SK-N-SH treated with all-trans-retinoic acid at 6 μM for 48 hours (cell line): ENCODE measurements at regions not wholly inside any gene's neighbourhood (a gene's known extent, or its start where the extent isn't known, plus 50 kb on each side); places are given as distances from the start of the nearest gene placed in this dataset.

Source experiments
- ATAC-seq: fragments of 200-7000 bp; cut with Tn5 transposase; 3 replicates; pipeline ENCODE4 v1.9.1; 2020; ENCODE audit warnings: mild to moderate bottlenecking, moderate library complexity
- CSDC2 ChIP-seq: fragments of 250-450 bp; sonication (Bioruptor Pico); IDR thresholded peaks from 2 replicates; pipeline ENCODE4 v1.5.0; 2020; ENCODE audit warnings: mild to moderate bottlenecking, moderate library complexity
- ESRRG ChIP-seq: fragments of 250-450 bp; sonication (Bioruptor Pico); IDR thresholded peaks from 2 replicates; pipeline ENCODE4 v1.6.1; 2021; ENCODE audit warnings: mild to moderate bottlenecking
- GLIS3 ChIP-seq: fragments of 250-450 bp; sonication (Bioruptor Pico); IDR thresholded peaks from 2 replicates; pipeline ENCODE4 v1.5.0; 2020; ENCODE audit warnings: mild to moderate bottlenecking, moderate library complexity
- ISL1 ChIP-seq: fragments of 250-450 bp; sonication (Bioruptor Pico); IDR thresholded peaks from 2 replicates; pipeline ENCODE4 v2.1.2; 2022; ENCODE audit warnings: mild to moderate bottlenecking, moderate library complexity
- OSR1 ChIP-seq: fragments of 250-450 bp; sonication (Bioruptor Pico); IDR thresholded peaks from 2 replicates; pipeline ENCODE4 v1.8.0; 2022; ENCODE audit warnings: moderate library complexity, mild to moderate bottlenecking, inconsistent platforms
- PPARA ChIP-seq: fragments of 250-450 bp; sonication (Bioruptor Pico); IDR thresholded peaks from 2 replicates; pipeline ENCODE4 v1.5.0; 2020; ENCODE audit warnings: mild to moderate bottlenecking, borderline replicate concordance
- RARB ChIP-seq: fragments of 250-450 bp; sonication (Bioruptor Pico); IDR thresholded peaks from 2 replicates; pipeline ENCODE4 v1.8.0; 2021; ENCODE audit warnings: mild to moderate bottlenecking, moderate library complexity
- SNAI2 ChIP-seq: fragments of 250-450 bp; sonication (Bioruptor Pico); IDR thresholded peaks from 2 replicates; pipeline ENCODE4 v1.5.0; 2020; ENCODE audit warnings: mild to moderate bottlenecking, moderate library complexity
- TCF4 ChIP-seq: fragments of 250-450 bp; sonication (Bioruptor Pico); IDR thresholded peaks from 2 replicates; pipeline ENCODE4 v1.8.0; 2021; ENCODE audit warnings: mild to moderate bottlenecking, moderate library complexity, borderline replicate concordance
- TOX ChIP-seq: fragments of 250-450 bp; sonication (Bioruptor Pico); IDR thresholded peaks from 2 replicates; pipeline ENCODE4 v1.8.0; 2021; ENCODE audit warnings: mild to moderate bottlenecking, moderate library complexity, borderline replicate concordance
- ZC3H10 ChIP-seq: fragments of 250-450 bp; sonication (Bioruptor Pico); IDR thresholded peaks from 2 replicates; pipeline ENCODE4 v1.5.1; 2021; ENCODE audit warnings: mild to moderate bottlenecking, moderate library complexity
- ZFP3 ChIP-seq: fragments of 250-450 bp; sonication (Bioruptor Pico); IDR thresholded peaks from 2 replicates; pipeline ENCODE4 v1.5.0; 2020; ENCODE audit warnings: mild to moderate bottlenecking, moderate library complexity
- ZFP30 ChIP-seq: fragments of 450-650 bp; formaldehyde crosslinking; IDR thresholded peaks from 2 replicates; pipeline ENCODE4 v1.5.0; 2022; ENCODE audit warnings: mild to moderate bottlenecking, moderate library complexity
- ZNF565 ChIP-seq: fragments of 450-650 bp; formaldehyde crosslinking; conservative IDR thresholded peaks from 2 replicates; pipeline ENCODE4 v1.5.0; 2020; ENCODE audit warnings: low read depth, mild to moderate bottlenecking, moderate library complexity
- ZNF70 ChIP-seq: fragments of 450-650 bp; formaldehyde crosslinking; IDR thresholded peaks from 2 replicates; pipeline ENCODE4 v1.5.0; 2020; ENCODE audit warnings: mild to moderate bottlenecking, moderate library complexity
- ZNF8 ChIP-seq: fragments of 450-650 bp; formaldehyde crosslinking; IDR thresholded peaks from 2 replicates; pipeline ENCODE4 v1.5.0; 2020; ENCODE audit warnings: mild to moderate bottlenecking, moderate library complexity
- TF ChIP-seq, protein P1 (sequence below): fragments of 250-450 bp; sonication (Bioruptor Pico); IDR thresholded peaks from 2 replicates; pipeline ENCODE4 v1.8.0; 2021; ENCODE audit warnings: low read depth, mild to moderate bottlenecking, moderate library complexity, borderline replicate concordance
- TF ChIP-seq, protein P2 (sequence below): fragments of 250-450 bp; sonication (Bioruptor Pico); IDR thresholded peaks from 2 replicates; pipeline ENCODE4 v1.5.1; 2021; ENCODE audit warnings: mild to moderate bottlenecking, moderate library complexity
- TF ChIP-seq, protein P3 (sequence below): fragments of 250-450 bp; sonication (Bioruptor Pico); IDR thresholded peaks from 2 replicates; pipeline ENCODE4 v1.5.0; 2020; ENCODE audit warnings: mild to moderate bottlenecking, moderate library complexity
- TF ChIP-seq, protein P4 (sequence below): fragments of 250-450 bp; sonication (Bioruptor Pico); IDR thresholded peaks from 2 replicates; pipeline ENCODE4 v1.8.0; 2020; ENCODE audit warnings: mild to moderate bottlenecking, moderate library complexity, borderline replicate concordance
- TF ChIP-seq, protein P5 (sequence below): fragments of 250-450 bp; sonication (Bioruptor Pico); IDR thresholded peaks from 2 replicates; pipeline ENCODE4 v1.5.1; 2020; ENCODE audit warnings: low read depth, mild to moderate bottlenecking, moderate library complexity

DNA sequence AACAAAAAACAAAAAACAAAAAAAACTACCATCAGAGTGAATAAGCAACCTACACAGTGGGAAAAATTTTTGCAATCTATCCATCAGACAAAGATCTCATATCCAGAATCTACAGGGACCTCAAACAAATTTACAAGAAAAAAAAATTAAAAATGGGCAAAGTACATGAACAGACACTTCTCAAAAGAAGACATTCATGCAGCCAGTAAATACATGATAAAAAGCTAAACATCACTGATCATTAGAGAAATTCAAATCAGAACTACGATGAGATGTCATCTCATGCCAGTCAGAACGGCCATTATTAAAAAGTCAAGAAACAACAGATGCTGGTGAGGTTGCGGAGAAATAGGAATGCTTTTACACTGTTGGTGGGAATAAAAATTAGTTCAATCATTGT is 466.5 kb upstream of the ATXN7L3B start:
- TF ChIP-seq ESRRG (CRISPR knock-in tag) (no peak), ZFP30 (CRISPR knock-in tag) (no peak), ZNF70 (CRISPR knock-in tag) (no peak), GLIS3 (CRISPR knock-in tag) (no peak), ISL1 (CRISPR knock-in tag) (no peak), ZC3H10 (CRISPR knock-in tag) (no peak), TCF4 (CRISPR knock-in tag) (no peak), TOX (CRISPR knock-in tag) (no peak), ZFP3 (CRISPR knock-in tag) (no peak), OSR1 (no peak), ZNF8 (no peak), PPARA (CRISPR knock-in tag) (no peak), RARB (CRISPR knock-in tag) (no peak), CSDC2 (no peak), ZNF565 (CRISPR knock-in tag) (no peak)
- TF ChIP-seq, protein P1, sequence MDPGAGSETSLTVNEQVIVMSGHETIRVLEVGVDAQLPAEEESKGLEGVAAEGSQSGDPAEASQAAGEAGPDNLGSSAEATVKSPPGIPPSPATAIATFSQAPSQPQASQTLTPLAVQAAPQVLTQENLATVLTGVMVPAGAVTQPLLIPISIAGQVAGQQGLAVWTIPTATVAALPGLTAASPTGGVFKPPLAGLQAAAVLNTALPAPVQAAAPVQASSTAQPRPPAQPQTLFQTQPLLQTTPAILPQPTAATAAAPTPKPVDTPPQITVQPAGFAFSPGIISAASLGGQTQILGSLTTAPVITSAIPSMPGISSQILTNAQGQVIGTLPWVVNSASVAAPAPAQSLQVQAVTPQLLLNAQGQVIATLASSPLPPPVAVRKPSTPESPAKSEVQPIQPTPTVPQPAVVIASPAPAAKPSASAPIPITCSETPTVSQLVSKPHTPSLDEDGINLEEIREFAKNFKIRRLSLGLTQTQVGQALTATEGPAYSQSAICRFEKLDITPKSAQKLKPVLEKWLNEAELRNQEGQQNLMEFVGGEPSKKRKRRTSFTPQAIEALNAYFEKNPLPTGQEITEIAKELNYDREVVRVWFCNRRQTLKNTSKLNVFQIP (CRISPR knock-in tag) = no peak
- TF ChIP-seq, protein P2, sequence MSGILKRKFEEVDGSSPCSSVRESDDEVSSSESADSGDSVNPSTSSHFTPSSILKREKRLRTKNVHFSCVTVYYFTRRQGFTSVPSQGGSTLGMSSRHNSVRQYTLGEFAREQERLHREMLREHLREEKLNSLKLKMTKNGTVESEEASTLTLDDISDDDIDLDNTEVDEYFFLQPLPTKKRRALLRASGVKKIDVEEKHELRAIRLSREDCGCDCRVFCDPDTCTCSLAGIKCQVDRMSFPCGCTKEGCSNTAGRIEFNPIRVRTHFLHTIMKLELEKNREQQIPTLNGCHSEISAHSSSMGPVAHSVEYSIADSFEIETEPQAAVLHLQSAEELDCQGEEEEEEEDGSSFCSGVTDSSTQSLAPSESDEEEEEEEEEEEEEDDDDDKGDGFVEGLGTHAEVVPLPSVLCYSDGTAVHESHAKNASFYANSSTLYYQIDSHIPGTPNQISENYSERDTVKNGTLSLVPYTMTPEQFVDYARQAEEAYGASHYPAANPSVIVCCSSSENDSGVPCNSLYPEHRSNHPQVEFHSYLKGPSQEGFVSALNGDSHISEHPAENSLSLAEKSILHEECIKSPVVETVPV (CRISPR knock-in tag) = no peak
- TF ChIP-seq, protein P3, sequence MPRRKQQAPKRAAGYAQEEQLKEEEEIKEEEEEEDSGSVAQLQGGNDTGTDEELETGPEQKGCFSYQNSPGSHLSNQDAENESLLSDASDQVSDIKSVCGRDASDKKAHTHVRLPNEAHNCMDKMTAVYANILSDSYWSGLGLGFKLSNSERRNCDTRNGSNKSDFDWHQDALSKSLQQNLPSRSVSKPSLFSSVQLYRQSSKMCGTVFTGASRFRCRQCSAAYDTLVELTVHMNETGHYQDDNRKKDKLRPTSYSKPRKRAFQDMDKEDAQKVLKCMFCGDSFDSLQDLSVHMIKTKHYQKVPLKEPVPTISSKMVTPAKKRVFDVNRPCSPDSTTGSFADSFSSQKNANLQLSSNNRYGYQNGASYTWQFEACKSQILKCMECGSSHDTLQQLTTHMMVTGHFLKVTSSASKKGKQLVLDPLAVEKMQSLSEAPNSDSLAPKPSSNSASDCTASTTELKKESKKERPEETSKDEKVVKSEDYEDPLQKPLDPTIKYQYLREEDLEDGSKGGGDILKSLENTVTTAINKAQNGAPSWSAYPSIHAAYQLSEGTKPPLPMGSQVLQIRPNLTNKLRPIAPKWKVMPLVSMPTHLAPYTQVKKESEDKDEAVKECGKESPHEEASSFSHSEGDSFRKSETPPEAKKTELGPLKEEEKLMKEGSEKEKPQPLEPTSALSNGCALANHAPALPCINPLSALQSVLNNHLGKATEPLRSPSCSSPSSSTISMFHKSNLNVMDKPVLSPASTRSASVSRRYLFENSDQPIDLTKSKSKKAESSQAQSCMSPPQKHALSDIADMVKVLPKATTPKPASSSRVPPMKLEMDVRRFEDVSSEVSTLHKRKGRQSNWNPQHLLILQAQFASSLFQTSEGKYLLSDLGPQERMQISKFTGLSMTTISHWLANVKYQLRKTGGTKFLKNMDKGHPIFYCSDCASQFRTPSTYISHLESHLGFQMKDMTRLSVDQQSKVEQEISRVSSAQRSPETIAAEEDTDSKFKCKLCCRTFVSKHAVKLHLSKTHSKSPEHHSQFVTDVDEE (CRISPR knock-in tag) = no peak
- TF ChIP-seq, protein P4, sequence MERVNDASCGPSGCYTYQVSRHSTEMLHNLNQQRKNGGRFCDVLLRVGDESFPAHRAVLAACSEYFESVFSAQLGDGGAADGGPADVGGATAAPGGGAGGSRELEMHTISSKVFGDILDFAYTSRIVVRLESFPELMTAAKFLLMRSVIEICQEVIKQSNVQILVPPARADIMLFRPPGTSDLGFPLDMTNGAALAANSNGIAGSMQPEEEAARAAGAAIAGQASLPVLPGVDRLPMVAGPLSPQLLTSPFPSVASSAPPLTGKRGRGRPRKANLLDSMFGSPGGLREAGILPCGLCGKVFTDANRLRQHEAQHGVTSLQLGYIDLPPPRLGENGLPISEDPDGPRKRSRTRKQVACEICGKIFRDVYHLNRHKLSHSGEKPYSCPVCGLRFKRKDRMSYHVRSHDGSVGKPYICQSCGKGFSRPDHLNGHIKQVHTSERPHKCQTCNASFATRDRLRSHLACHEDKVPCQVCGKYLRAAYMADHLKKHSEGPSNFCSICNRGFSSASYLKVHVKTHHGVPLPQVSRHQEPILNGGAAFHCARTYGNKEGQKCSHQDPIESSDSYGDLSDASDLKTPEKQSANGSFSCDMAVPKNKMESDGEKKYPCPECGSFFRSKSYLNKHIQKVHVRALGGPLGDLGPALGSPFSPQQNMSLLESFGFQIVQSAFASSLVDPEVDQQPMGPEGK (CRISPR knock-in tag) = no peak
- TF ChIP-seq, all 23 proteins: peak for 0
- no peak for ATAC-seq

DNA sequence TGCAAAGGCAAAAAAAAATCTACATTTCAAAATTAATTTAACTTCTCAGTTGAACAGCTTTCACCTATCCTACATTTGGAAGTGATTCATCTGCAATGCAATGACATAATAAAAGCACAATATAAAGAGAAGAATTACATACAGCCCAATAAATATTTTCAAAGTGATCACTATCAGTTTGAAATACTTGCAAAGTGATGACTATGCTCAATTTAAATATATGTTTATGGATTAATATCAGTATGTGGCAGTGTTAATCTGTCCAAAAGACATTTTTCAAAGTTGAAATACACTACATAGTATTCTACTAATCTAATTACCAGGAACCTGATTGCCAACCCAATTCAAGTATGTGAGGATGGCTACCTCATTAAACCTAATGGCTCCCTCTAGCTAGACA is 460.7 kb upstream of the ATXN7L3B start:
- TF ChIP-seq TCF4 (CRISPR knock-in tag) (no peak), OSR1 (no peak), ISL1 (CRISPR knock-in tag) (no peak), SNAI2 (CRISPR knock-in tag) (no peak), ZNF70 (CRISPR knock-in tag) (no peak), ZNF8 (no peak)
- TF ChIP-seq, protein P3 (CRISPR knock-in tag) = no peak
- TF ChIP-seq, protein P5, sequence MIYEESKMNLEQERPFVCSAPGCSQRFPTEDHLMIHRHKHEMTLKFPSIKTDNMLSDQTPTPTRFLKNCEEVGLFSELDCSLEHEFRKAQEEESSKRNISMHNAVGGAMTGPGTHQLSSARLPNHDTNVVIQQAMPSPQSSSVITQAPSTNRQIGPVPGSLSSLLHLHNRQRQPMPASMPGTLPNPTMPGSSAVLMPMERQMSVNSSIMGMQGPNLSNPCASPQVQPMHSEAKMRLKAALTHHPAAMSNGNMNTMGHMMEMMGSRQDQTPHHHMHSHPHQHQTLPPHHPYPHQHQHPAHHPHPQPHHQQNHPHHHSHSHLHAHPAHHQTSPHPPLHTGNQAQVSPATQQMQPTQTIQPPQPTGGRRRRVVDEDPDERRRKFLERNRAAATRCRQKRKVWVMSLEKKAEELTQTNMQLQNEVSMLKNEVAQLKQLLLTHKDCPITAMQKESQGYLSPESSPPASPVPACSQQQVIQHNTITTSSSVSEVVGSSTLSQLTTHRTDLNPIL (CRISPR knock-in tag) = no peak
- no peak for ATAC-seq
